Upper lobe of left lung (tissue), 6 donors: ENCODE measurements at regions not wholly inside any gene's neighbourhood (a gene's known extent, or its start where the extent isn't known, plus 50 kb on each side); places are given as distances from the start of the nearest gene placed in this dataset.

Experiments used
- ATAC-seq, 2 donors: fragments of 200-7000 bp; cut with Tn5 transposase; one replicate each; pipeline ENCODE4 v1.9.1; 2022; ENCODE audit warnings: mild to moderate bottlenecking in 2 of 2, moderate library complexity in 2 of 2; ENCODE audit not compliant: low FRiP score in 2 of 2
- DNase-seq, 2 donors: peaks; one replicate each; pipeline ENCODE4 v3.0.0-alpha.2; 2019 to 2020
- H3K27ac ChIP-seq, 4 donors: fragments of 200-600 bp; sonication (generic); one replicate each; pipeline ENCODE4 v1.5.1; 2016 to 2019
- H3K27me3 ChIP-seq, 4 donors: fragments of 200-600 bp; sonication (generic); one replicate each; pipeline ENCODE4 v1.5.1; 2017 to 2019
- H3K36me3 ChIP-seq, 4 donors: fragments of 200-600 bp; sonication (generic); one replicate each; pipeline ENCODE4 v1.5.1; 2016 to 2019
- H3K4me1 ChIP-seq, 4 donors: fragments of 200-600 bp; sonication (generic); one replicate each; pipeline ENCODE4 v1.5.1; 2018 to 2019
- H3K4me3 ChIP-seq, 4 donors: fragments of 200-600 bp; sonication (generic); one replicate each; pipeline ENCODE4 v1.5.1; 2017 to 2019; ENCODE audit warnings: mild to moderate bottlenecking in 2 of 4, moderate library complexity in 1 of 4
- H3K9me3 ChIP-seq, 4 donors: fragments of 200-600 bp; sonication (generic); one replicate each; pipeline ENCODE4 v1.5.1; 2018 to 2019
- CTCF ChIP-seq, 6 experiments: fragments of 450-650 bp in 4 of 6; fragments of 200-600 bp in 2 of 6; sonication (generic) in 2 of 6; IDR thresholded peaks; one replicate each; pipeline ENCODE4 v1.5.1; 2016 to 2019; ENCODE audit warnings: antibody characterized with exemption in 6 of 6
- EP300 ChIP-seq, 4 donors: sonication (generic); formaldehyde crosslinking; IDR thresholded peaks; one replicate each; pipeline ENCODE4 v1.5.1; 2017; ENCODE audit warnings: antibody characterized with exemption in 4 of 4, control low read depth in 2 of 4
- POLR2A ChIP-seq, 4 donors: fragments of 450-650 bp; IDR thresholded peaks; one replicate each; pipeline ENCODE4 v1.5.1; 2016 to 2017; ENCODE audit warnings: antibody characterized with exemption in 4 of 4, mild to moderate bottlenecking in 2 of 4
- POLR2AphosphoS5 ChIP-seq, 2 donors: sonication (generic); formaldehyde crosslinking; IDR thresholded peaks; one replicate each; pipeline ENCODE4 v1.5.1; 2017; ENCODE audit warnings: antibody characterized with exemption in 2 of 2
- WGBS, 2 donors: methylation state at CpG; one replicate each; pipeline ENCODE4 v1.1.5; 2017 to 2018; 5-methylcytosine and 5-hydroxymethylcytosine counted together
- donor health status: DM: no; HTN: no; CAD: no; lungs with moderate emphysema.
- donor health status: DM: no; HTN: yes; CAD: no; lungs with severe emphysema.

- H3K4me3 ChIP-seq, result no peak overlapping the region
- no peaks in the 10 kb centered on the region for H3K4me1 ChIP-seq
- no peak for TF ChIP-seq POLR2AphosphoS5 (IDR thresholded peaks at IDR 0.05)
- TF ChIP-seq EP300 (IDR thresholded peaks at IDR 0.05), result no peak
- TF ChIP-seq POLR2A (IDR thresholded peaks at IDR 0.05), result no peak
- no peak for TF ChIP-seq CTCF (IDR thresholded peaks at IDR 0.05)
- no peaks in the 10 kb centered on the region for H3K9me3 ChIP-seq
- no peaks in the 10 kb centered on the region for H3K36me3 ChIP-seq
- DNase-seq (no peak), ATAC-seq (no peak)
- 48 to 65% methylated on average over 3 of the region's 3 CpGs for WGBS, 2 donors
- H3K27me3 ChIP-seq, result no peaks in the 10 kb centered on the region
- no peak overlapping the region for H3K27ac ChIP-seq
Observed at GRCh38 chr6:79784395-79784753, 153.2 kb downstream of the SH3BGRL2 start.

GRCh38 chr6:79783670-79784394, 152.7 kb downstream of the SH3BGRL2 start:
- Histone ChIP-seq H3K4me1 (no peaks in the 10 kb centered on the region), H3K27ac (no peak overlapping the region), H3K27me3 (no peaks in the 10 kb centered on the region), H3K36me3 (no peaks in the 10 kb centered on the region), H3K4me3 (no peak overlapping the region), H3K9me3 (no peaks in the 10 kb centered on the region)
- DNase-seq (no peak), ATAC-seq (no peak)
- TF ChIP-seq POLR2AphosphoS5 (IDR thresholded peaks at IDR 0.05) (no peak), CTCF (IDR thresholded peaks at IDR 0.05) (no peak), EP300 (IDR thresholded peaks at IDR 0.05) (no peak), POLR2A (IDR thresholded peaks at IDR 0.05) (no peak)
- WGBS, 2 donors, result 79 to 83% methylated on average over 4 of the region's 4 CpGs

DNA sequence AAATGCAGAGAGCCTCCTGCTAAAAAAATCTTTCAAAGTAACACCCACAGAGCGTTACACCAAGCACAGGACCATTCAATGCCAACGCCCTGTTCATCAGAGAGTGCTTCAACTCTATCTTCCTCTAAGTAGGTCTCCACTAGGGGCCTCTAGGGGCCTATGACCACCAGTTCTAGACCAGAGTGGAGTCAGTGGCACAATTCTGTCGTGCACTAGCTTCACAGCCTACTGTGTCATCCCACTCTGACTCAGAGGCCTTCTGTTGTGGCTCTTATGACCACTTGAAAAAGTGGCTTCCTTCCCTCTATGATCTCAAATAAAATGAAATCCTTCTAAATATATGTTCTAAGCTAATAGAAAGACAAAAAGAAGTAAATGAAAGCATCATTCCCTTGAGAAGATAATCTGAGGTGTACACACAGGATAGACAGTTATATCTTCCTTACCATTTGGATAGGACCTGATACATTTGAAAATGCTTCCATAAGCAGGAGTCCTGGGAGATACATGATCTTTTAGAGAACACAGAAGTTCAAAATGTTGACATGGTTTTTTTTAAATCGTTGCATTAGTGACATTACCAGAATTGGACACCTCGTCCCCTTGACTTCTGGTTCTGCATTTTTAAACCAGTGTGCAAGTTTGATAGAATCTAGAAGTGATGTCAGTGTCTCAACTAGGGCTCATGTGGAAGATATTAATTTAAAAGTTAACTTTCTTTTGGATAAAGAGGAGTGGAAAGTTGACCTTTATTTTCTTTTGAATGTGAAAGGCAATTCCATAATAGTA, 151.9 kb downstream of the SH3BGRL2 start:
- WGBS, 2 donors, result 77 to 85% methylated on average over 5 of the region's 5 CpGs
- ATAC-seq, result no peak

DNA sequence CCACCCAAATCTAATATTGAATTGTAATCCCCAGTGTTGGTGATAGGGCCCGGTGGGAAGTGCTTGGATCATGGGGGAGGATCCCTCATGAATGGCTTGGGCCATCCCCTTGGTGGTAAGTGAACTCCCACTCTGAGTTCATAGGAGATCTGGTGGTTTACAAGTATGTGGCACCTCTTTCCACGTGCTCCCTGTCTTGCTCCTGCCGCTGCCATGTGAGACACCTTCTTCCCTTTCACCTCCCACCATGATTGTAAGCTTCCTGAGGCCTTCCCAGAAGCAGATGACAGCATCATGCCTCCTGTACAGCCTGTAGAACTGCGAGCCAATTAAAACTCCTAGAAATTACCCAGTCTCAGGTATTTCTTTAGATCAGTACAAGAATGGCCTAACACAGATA, 150.8 kb downstream of the SH3BGRL2 start:
- Histone ChIP-seq H3K4me1 (peaks cover 4 to 12% (median 7%) of the 10 kb centered on the region in 4 donors), H3K27me3 (no peaks in the 10 kb centered on the region), H3K9me3 (no peaks in the 10 kb centered on the region), H3K27ac (no peak overlapping the region), H3K4me3 (no peak overlapping the region), H3K36me3 (no peaks in the 10 kb centered on the region)
- ATAC-seq (no peak), DNase-seq (no peak)
- 90 to 98% methylated on average over 4 of the region's 4 CpGs for WGBS, 2 donors
- TF ChIP-seq POLR2A (IDR thresholded peaks at IDR 0.05), result no peak
- TF ChIP-seq CTCF (IDR thresholded peaks at IDR 0.05), result no peak
- no peak for TF ChIP-seq EP300 (IDR thresholded peaks at IDR 0.05)
- TF ChIP-seq POLR2AphosphoS5 (IDR thresholded peaks at IDR 0.05), result no peak

More for the DNA sequence above, 151.9 kb downstream of the SH3BGRL2 start:
- Histone ChIP-seq H3K27ac (no peak overlapping the region), H3K9me3 (no peaks in the 10 kb centered on the region), H3K36me3 (no peaks in the 10 kb centered on the region), H3K4me1 (peaks cover 4 to 5% (median 4%) of the 10 kb centered on the region in 4 donors), H3K27me3 (no peaks in the 10 kb centered on the region), H3K4me3 (no peak overlapping the region)
- TF ChIP-seq CTCF (IDR thresholded peaks at IDR 0.05) (no peak), POLR2AphosphoS5 (IDR thresholded peaks at IDR 0.05) (no peak), POLR2A (IDR thresholded peaks at IDR 0.05) (no peak), EP300 (IDR thresholded peaks at IDR 0.05) (no peak)
- DNase-seq, result no peak
